Osteocyte (in vitro differentiated cells): ENCODE measurements at regions not wholly inside any gene's neighbourhood (a gene's known extent, or its start where the extent isn't known, plus 50 kb on each side); places are given as distances from the start of the nearest gene placed in this dataset.

ENCODE experiments used
- DNase-seq: peaks from one replicate; pipeline ENCODE4 v3.0.0; 2021; ENCODE audit warnings: mixed read lengths; ENCODE audit not compliant: unreplicated experiment; ENCODE audit errors: extremely low spot score
- H3K27ac Mint-ChIP-seq: one replicate; pipeline ENCODE4 v1.8.0; 2021; ENCODE audit warnings: mild to moderate bottlenecking, mixed read lengths; ENCODE audit not compliant: unreplicated experiment
- H3K27me3 Mint-ChIP-seq: one replicate; pipeline ENCODE4 v1.8.0; 2021; ENCODE audit warnings: mixed read lengths; ENCODE audit not compliant: unreplicated experiment
- H3K36me3 Mint-ChIP-seq: one replicate; pipeline ENCODE4 v1.8.0; 2021; ENCODE audit warnings: mixed read lengths; ENCODE audit not compliant: unreplicated experiment
- H3K4me1 Mint-ChIP-seq: one replicate; pipeline ENCODE4 v1.8.0; 2021; ENCODE audit warnings: mixed read lengths; ENCODE audit not compliant: unreplicated experiment
- H3K4me3 Mint-ChIP-seq: one replicate; pipeline ENCODE4 v1.8.0; 2021; ENCODE audit warnings: mild to moderate bottlenecking, moderate library complexity, mixed read lengths; ENCODE audit not compliant: unreplicated experiment
- H3K9me3 Mint-ChIP-seq: one replicate; pipeline ENCODE4 v1.8.0; 2021; ENCODE audit warnings: mixed read lengths; ENCODE audit not compliant: unreplicated experiment
- CTCF ChIP-seq: fragments of 200-600 bp; sonication (generic); IDR thresholded peaks from 2 replicates; pipeline ENCODE4 v1.5.0; 2021; ENCODE audit warnings: antibody characterized with exemption, mild to moderate bottlenecking, moderate library complexity

- no peak for TF ChIP-seq CTCF
- peaks cover 42% of the 10 kb centered on the region for H3K27me3 Mint-ChIP-seq
- no peak overlapping the region for H3K27ac Mint-ChIP-seq
These were observed 278.3 kb upstream of the MPDZ start for GRCh38 chr9:13557746-13558145.

GRCh38 chr9:13556656-13557055 lies 277.2 kb upstream of the MPDZ start:
- H3K4me1 Mint-ChIP-seq: no peaks in the 10 kb centered on the region
- H3K27me3 Mint-ChIP-seq: peaks cover 44% of the 10 kb centered on the region
- H3K27ac Mint-ChIP-seq: no peak overlapping the region
- H3K4me3 Mint-ChIP-seq: no peak overlapping the region
- no peaks in the 10 kb centered on the region for H3K36me3 Mint-ChIP-seq
- TF ChIP-seq CTCF: no peak
- DNase-seq: no peak
- no peaks in the 10 kb centered on the region for H3K9me3 Mint-ChIP-seq

More at GRCh38 chr9:13557746-13558145, 278.3 kb upstream of the MPDZ start:
- Mint-ChIP-seq H3K36me3 (no peaks in the 10 kb centered on the region), H3K4me3 (no peak overlapping the region), H3K9me3 (no peaks in the 10 kb centered on the region), H3K4me1 (no peaks in the 10 kb centered on the region)
- DNase-seq: no peak

- no peak for DNase-seq
- no peak overlapping the region for H3K4me3 Mint-ChIP-seq
- peaks cover 6% of the 10 kb centered on the region for H3K9me3 Mint-ChIP-seq
- no peaks in the 10 kb centered on the region for H3K4me1 Mint-ChIP-seq
- peaks cover 50% of the 10 kb centered on the region for H3K27me3 Mint-ChIP-seq
- no peaks in the 10 kb centered on the region for H3K36me3 Mint-ChIP-seq
- no peak overlapping the region for H3K27ac Mint-ChIP-seq
- TF ChIP-seq CTCF: no peak
These were observed 276.6 kb upstream of the MPDZ start for GRCh38 chr9:13555989-13556500.

- peaks cover 6% of the 10 kb centered on the region for H3K9me3 Mint-ChIP-seq
- H3K27ac Mint-ChIP-seq: no peak overlapping the region
- no peak for DNase-seq
- TF ChIP-seq CTCF: no peak
- no peaks in the 10 kb centered on the region for H3K36me3 Mint-ChIP-seq
- peaks cover 49% of the 10 kb centered on the region for H3K27me3 Mint-ChIP-seq
- no peak overlapping the region for H3K4me3 Mint-ChIP-seq
- no peaks in the 10 kb centered on the region for H3K4me1 Mint-ChIP-seq
These were observed 276.0 kb upstream of the MPDZ start for GRCh38 chr9:13555516-13555915.

DNA sequence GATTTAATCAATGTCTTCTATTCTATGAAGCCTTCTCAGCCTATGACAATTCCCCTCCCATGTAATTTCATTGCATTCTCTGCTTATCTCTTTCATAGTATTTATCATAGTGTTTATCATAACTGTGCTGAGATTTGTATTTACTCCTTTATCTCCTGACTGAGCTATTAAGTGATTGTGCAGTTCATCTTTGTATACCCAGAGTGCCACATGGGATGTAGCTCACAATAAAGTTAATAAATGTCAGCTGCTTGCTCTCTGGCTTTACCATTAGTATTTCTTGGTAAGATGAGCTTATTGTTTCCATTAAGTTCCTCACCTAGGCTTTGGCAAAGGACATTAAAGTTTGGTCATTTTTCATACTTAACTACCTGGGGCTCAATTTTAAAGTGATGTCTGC lies 275.1 kb upstream of the MPDZ start:
- H3K27ac Mint-ChIP-seq: no peak overlapping the region
- no peak overlapping the region for H3K4me3 Mint-ChIP-seq
- no peaks in the 10 kb centered on the region for H3K36me3 Mint-ChIP-seq
- H3K4me1 Mint-ChIP-seq: no peaks in the 10 kb centered on the region
- DNase-seq: no peak
- H3K9me3 Mint-ChIP-seq: peaks cover 8% of the 10 kb centered on the region
- H3K27me3 Mint-ChIP-seq: peaks cover 42% of the 10 kb centered on the region
- no peak for TF ChIP-seq CTCF
